ENCODE measurements at regions not wholly inside any gene's neighbourhood (a gene's known extent, or its start where the extent isn't known, plus 50 kb on each side); places are given as distances from the start of the nearest gene placed in this dataset.

DNA sequence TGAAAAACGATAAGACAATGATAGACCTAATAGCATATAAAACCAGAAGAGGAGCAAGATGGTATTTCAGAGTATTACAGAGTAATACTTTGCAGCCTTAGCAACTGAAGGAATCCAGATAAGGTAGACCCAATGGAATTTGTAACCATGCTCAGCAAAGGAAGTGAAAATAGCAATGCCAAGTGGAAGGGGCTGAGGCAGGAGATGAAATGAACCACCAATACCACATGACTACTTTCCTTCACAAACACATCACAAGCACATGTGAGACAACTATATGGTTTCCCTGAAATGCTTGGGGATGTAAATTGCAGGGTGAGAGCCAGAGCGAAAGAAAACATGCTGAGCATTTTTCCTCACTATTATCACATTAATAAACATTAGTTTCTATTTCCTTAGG is 79.8 kb upstream of the MELK start:
- TF ChIP-seq EZH2 (IDR thresholded peaks at IDR 0.05; ENCODE audit: borderline replicate concordance, low read depth, low read length, poor library complexity, severe bottlenecking), result no peak
- TF ChIP-seq, protein P1, sequence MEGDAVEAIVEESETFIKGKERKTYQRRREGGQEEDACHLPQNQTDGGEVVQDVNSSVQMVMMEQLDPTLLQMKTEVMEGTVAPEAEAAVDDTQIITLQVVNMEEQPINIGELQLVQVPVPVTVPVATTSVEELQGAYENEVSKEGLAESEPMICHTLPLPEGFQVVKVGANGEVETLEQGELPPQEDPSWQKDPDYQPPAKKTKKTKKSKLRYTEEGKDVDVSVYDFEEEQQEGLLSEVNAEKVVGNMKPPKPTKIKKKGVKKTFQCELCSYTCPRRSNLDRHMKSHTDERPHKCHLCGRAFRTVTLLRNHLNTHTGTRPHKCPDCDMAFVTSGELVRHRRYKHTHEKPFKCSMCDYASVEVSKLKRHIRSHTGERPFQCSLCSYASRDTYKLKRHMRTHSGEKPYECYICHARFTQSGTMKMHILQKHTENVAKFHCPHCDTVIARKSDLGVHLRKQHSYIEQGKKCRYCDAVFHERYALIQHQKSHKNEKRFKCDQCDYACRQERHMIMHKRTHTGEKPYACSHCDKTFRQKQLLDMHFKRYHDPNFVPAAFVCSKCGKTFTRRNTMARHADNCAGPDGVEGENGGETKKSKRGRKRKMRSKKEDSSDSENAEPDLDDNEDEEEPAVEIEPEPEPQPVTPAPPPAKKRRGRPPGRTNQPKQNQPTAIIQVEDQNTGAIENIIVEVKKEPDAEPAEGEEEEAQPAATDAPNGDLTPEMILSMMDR (conservative IDR thresholded peaks at IDR 0.05; ENCODE audit: low read depth, low read length), result no peak
